RWPE2 (cell line): ENCODE measurements at regions not wholly inside any gene's neighbourhood (a gene's known extent, or its start where the extent isn't known, plus 50 kb on each side); places are given as distances from the start of the nearest gene placed in this dataset.

Experiments used
- ATAC-seq: fragments of 200-7000 bp; cut with Tn5 transposase; 3 replicates; pipeline ENCODE4 v1.9.1; 2021; ENCODE audit warnings: low read depth
- DNase-seq: peaks from one replicate; pipeline ENCODE4 v3.0.0-alpha.2; 2020; ENCODE audit warnings: low spot score
- H3K27ac ChIP-seq: fragments of 450-650 bp; 2 replicates; pipeline ENCODE4 v1.5.1; 2017; ENCODE audit warnings: mild to moderate bottlenecking; ENCODE audit not compliant: poor library complexity, severe bottlenecking
- H3K27me3 ChIP-seq: fragments of 250-450 bp; sonication (Bioruptor Pico); 2 replicates; pipeline ENCODE4 v1.5.1; 2021; ENCODE audit warnings: mild to moderate bottlenecking, moderate library complexity; ENCODE audit not compliant: insufficient read depth, poor library complexity, severe bottlenecking
- H3K36me3 ChIP-seq: fragments of 250-450 bp; sonication (Bioruptor Pico); 2 replicates; pipeline ENCODE4 v1.5.1; 2020; ENCODE audit warnings: low read depth, mild to moderate bottlenecking, moderate library complexity
- H3K4me1 ChIP-seq: fragments of 250-450 bp; sonication (Bioruptor Pico); 2 replicates; pipeline ENCODE4 v1.5.1; 2021; ENCODE audit warnings: mild to moderate bottlenecking, moderate library complexity; ENCODE audit not compliant: insufficient read depth, poor library complexity, severe bottlenecking
- H3K4me3 ChIP-seq: fragments of 250-450 bp; sonication (Bioruptor Pico); 2 replicates; pipeline ENCODE4 v1.5.1; 2021; ENCODE audit warnings: mild to moderate bottlenecking, moderate library complexity; ENCODE audit not compliant: severe bottlenecking
- H3K9me3 ChIP-seq: fragments of 250-450 bp; sonication (Bioruptor Pico); 2 replicates; pipeline ENCODE4 v1.5.1; 2021; ENCODE audit warnings: mild to moderate bottlenecking, moderate library complexity; ENCODE audit not compliant: severe bottlenecking
- TF ChIP-seq, protein P1 (sequence below): fragments of 450-650 bp; IDR thresholded peaks from one replicate; pipeline ENCODE4 v1.5.1; 2017; ENCODE audit warnings: mild to moderate bottlenecking, moderate library complexity; ENCODE audit not compliant: poor library complexity, severe bottlenecking

DNA sequence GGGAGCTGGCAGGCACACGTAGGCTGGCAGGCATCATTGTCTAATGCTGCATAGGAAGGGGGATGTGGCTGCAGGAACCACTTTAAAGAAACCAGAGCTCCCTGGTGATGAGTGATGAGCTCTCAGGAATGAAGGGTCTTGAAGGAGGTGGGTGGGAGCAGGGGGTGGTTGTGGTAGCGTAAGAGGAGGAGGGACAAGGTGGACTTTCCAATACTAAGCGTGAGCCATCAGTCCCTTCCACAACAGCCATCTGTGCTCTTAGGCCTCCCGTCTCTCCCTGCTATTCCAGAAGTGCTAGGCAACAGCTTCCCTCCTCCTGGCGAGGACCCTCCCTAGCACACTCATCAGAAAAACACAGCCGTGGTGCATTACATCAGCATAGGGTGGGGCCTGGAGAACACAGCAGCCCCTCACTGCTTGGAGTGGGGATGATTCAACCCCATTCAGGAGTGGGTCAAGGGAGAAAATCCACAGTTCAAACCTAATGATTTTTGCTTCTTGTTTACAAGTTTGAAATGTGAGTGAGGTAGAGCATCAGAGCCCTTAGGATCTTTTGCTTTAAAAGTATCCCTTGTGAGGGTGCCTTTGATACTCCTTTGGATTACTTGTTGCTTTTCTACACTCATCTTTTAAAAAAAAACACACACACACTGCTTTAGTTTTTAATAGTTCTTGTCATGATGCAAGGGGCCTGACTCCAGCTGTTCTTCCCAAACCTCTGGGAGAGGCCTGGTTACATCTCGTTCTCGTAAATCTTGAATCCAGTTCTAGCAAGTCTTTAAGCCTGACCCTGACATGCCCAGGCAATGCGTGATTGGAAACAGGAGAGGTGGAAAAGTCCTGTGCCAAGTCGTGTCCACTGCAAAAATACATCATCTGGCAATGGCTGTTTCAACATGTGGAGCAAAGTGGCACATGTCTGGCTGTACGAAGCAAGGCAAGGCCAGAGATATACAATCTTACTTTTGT lies 356.4 kb upstream of the DDHD1 start:
- TF ChIP-seq, protein P1, sequence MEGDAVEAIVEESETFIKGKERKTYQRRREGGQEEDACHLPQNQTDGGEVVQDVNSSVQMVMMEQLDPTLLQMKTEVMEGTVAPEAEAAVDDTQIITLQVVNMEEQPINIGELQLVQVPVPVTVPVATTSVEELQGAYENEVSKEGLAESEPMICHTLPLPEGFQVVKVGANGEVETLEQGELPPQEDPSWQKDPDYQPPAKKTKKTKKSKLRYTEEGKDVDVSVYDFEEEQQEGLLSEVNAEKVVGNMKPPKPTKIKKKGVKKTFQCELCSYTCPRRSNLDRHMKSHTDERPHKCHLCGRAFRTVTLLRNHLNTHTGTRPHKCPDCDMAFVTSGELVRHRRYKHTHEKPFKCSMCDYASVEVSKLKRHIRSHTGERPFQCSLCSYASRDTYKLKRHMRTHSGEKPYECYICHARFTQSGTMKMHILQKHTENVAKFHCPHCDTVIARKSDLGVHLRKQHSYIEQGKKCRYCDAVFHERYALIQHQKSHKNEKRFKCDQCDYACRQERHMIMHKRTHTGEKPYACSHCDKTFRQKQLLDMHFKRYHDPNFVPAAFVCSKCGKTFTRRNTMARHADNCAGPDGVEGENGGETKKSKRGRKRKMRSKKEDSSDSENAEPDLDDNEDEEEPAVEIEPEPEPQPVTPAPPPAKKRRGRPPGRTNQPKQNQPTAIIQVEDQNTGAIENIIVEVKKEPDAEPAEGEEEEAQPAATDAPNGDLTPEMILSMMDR: no peak
- DNase-seq: peak; percentile 81
- H3K27ac ChIP-seq: peak overlapping the region; percentile 86

DNA sequence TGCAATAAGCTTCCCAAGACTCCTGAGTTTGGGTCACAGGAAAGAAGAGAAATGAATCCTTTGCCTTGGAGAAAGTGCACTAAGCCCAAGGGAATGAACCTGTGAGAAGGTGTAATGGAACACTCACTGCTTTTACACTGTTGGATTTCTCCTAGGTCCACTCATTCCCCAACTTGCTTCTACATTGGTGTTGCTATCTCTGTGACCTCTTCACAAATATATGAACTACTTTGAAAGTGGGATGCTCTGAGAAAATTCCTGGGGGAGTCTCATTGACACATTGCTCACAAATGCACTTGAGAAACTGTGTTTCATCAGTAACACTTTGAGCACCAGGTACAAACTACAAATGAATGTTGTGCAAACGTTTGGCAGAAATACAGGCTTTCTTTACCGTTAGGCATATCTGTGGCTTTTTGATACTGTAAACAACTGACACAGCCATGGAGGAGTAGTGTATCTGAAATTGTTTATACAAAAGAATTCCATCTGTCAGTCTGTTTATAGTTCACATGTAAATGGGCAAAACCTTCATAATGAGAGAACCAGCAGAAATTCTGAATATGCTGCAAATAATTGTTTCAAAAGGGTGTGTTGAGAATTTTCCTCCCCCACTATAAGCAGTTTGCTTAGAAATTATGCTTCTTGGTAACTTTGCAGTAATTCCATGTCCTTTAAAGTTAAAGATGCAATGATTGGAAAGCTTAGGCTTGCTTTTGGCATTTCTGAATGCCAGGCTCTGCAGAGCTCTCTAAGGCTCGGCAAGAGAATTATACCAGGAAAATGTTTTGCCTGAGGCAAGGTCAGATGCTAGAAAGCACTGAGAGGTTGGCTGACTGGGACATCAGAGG lies 348.5 kb upstream of the DDHD1 start:
- H3K4me1 ChIP-seq: no peaks in the 10 kb centered on the region
- H3K27me3 ChIP-seq: no peaks in the 10 kb centered on the region
- no peaks in the 10 kb centered on the region for H3K36me3 ChIP-seq
- DNase-seq: no peak
- ATAC-seq: no peak
- TF ChIP-seq, protein P1: no peak
- no peak overlapping the region for H3K27ac ChIP-seq
- no peak overlapping the region for H3K4me3 ChIP-seq
- peaks cover 3% of the 10 kb centered on the region for H3K9me3 ChIP-seq

More for the DNA sequence above, 356.4 kb upstream of the DDHD1 start:
- no peaks in the 10 kb centered on the region for H3K36me3 ChIP-seq
- H3K9me3 ChIP-seq: no peaks in the 10 kb centered on the region
- peak; percentile 87 for ATAC-seq
- H3K27me3 ChIP-seq: no peaks in the 10 kb centered on the region
- peaks cover 24% of the 10 kb centered on the region for H3K4me1 ChIP-seq
- H3K4me3 ChIP-seq: no peak overlapping the region

DNA sequence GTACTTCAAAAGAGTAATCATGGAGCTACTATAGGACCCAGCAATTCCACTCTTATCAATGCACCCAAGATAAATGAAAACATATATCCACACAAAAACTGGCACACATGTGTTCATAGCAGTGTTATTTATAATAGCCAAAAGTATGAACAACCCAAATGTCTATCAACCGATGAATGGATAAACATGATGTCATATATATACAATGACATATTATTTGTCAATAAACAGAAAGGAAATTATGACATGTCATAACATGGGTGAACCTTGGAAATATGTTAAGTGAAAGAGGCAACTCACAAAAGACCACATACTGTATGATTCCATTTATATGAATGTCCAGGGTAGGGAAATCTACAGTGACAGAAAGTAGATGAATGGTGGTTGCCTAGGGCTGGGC lies 347.1 kb upstream of the DDHD1 start:
- Histone ChIP-seq H3K27ac (no peak overlapping the region), H3K36me3 (no peaks in the 10 kb centered on the region)
- ATAC-seq: no peak

DNA sequence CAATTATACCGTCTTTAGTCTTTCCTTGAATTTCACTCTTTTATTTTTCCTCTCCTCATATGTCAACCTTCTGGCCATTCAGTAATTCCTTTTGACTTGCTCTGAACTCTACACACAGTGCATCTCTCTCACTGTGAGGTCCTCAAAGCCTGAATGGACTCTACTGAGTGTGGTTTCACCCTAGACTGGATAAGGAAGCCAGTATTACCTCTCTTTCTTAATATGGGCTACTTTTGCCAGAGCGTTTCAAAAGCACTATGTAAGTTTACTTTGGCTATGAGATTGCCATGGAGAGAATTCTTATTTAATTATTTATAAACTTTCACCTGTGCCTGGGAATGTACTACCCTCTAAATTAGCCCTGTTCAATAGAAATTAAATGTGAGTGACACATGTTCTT lies 343.5 kb upstream of the DDHD1 start:
- Histone ChIP-seq H3K4me1 (peaks cover 9% of the 10 kb centered on the region), H3K27ac (no peak overlapping the region), H3K36me3 (no peaks in the 10 kb centered on the region), H3K9me3 (no peaks in the 10 kb centered on the region), H3K4me3 (no peak overlapping the region), H3K27me3 (no peaks in the 10 kb centered on the region)
- DNase-seq (no peak), ATAC-seq (no peak)
- TF ChIP-seq, protein P1: no peak

More for the DNA sequence above, 347.1 kb upstream of the DDHD1 start:
- Histone ChIP-seq H3K4me1 (no peaks in the 10 kb centered on the region), H3K9me3 (peaks cover 3% of the 10 kb centered on the region), H3K27me3 (no peaks in the 10 kb centered on the region), H3K4me3 (no peak overlapping the region)
- no peak for DNase-seq
- TF ChIP-seq, protein P1: no peak
